CD4-positive, alpha-beta T cell treated with Interleukin-6 for 4 hours (primary cell): ENCODE measurements at regions not wholly inside any gene's neighbourhood (a gene's known extent, or its start where the extent isn't known, plus 50 kb on each side); places are given as distances from the start of the nearest gene placed in this dataset.
"Not testable (repeated sequence)": the region's sequence is repeated elsewhere in the genome, so short reads cannot be mapped to it uniquely, and the experiment has no call there.

Experiments used
- DNase-seq: peaks from one replicate; pipeline ENCODE4 v3.0.0-alpha.2; 2020; ENCODE audit warnings: mixed read lengths

DNA sequence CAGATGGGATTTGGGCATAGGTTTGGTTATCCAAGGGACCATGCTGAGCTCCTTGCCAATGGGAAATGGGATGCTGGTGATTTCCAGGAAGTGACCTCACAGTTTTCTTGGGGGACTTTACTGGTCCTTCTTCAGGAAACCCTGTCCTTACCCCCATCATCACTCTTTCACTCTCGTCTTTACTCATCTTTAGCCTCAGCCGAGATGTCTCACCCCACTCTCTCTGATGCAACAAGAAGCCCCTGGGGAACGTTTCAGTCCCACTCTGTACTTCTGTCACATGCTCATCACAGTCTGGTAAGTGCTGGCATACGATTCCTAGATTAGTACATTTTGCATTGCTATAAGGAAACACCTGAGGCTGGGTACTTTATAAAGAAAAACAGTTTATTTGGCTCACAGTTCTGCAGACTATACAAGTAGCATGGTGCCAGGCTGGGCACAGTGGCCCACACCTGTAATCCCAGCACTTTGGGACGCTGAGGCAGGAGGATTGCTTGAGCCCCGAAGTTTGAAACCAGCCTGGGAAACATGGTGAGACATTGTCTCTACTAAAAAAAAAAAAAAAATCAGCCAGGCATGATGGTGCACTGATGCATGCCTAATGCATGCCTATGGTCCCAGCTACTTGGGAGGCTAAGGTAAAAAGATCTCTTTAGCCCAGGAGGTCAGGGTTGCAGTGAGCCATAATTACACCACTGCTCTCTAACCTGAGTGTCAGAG is 63.5 kb upstream of the VKORC1L1 start:
- no peak for DNase-seq

DNA sequence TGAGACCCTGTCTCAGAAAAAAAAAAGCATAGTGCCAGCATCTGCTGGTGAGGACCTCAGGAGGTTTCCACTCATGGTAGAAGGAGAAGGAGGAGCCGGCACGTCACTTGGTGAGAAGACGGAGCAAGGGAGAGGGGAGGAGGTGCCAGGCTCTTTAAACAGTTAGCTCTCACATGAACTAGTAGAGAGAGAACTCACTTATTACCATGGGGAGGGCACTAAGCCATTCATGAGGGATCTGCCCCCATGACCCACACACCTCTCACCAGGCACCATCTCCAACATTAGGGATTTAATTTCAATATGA is 62.9 kb upstream of the VKORC1L1 start:
- DNase-seq: no peak

DNA sequence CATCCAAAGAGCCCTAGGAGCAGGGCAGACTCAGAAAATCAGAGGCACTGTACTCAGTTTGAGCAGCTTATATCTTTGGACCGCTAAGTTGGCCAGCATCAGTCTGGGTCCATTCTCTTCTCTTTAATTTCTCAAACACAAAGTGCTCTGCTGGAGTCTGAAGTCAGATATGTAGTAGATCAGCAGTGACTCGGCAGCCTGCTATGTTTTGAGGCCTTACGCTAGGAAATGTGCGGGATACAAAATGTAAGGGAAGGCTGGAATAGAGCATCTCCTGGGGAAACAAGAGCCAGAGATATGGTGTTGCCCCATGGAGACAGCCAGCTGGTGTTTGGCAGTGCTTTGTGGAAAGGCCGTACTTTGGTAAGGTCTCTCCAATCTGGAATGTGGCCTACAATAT is 60.6 kb upstream of the VKORC1L1 start:
- no peak for DNase-seq

DNA sequence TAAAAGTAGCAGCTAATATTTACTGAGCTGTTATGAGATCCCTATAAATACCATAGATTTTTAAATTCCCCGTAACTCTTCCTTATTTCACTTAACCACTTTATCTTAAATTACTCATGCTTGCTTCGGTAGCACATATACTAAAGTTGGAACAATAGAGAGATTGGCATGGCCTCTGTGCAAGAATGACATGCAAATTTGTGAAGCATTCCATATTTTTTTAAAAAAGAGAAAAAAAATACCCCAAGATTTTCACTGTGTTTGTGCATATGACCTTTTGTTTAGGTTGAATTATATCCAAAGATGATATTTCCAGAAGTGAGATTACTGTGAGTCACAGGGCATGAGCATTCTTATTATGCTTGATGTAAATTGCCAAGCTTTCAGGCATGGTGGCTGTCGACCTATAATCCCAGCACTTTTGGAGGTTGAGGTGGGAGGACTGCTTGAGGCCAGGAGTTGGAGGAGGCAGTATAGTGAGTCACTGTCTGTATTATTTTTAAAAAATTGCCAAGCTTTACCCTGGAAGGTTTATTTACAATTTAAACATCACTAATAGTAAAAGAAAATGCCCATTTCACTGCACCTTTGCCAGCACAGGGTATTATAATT is 58.2 kb upstream of the VKORC1L1 start:
- DNase-seq: not testable (repeated sequence)

DNA sequence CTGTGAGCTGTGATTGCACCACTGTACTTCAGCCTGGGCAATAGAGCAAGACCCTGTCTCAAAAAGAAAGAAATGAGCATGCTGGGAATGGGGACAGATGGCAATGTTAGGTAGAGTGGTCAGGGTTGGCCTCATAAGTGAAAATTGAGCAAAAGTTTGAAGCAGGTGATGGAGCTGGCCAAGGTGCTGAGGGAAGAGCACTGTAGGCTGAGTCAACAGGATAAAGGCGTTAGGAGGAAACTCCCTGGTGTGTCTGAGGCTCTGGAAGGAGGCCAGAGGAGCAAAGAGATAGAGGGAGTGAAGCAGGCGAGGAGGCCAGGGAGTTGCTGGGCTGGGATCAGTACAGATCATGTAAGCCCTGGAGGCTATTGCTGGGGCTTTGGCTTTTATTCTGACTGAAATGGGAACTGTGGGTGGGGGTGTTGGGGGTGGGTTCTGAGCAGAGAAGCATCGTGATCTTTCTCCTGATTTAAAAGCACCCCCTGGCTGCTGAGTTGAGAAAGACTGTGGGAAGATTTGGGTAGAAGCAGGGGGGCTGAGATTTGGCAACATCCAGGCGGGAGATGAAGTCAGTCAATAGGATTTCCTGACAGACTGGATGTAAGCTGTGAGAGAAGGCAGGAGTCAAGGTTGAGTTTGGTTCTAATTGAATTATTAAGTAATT is 52.5 kb upstream of the VKORC1L1 start:
- no peak for DNase-seq
